OCI-LY1 (cell line): ENCODE measurements at regions not wholly inside any gene's neighbourhood (a gene's known extent, or its start where the extent isn't known, plus 50 kb on each side); places are given as distances from the start of the nearest gene placed in this dataset.
"Not testable (repeated sequence)": the region's sequence is repeated elsewhere in the genome, so short reads cannot be mapped to it uniquely, and the experiment has no call there.

Source experiments
- H2AFZ ChIP-seq: fragments of 200-600 bp; sonication (generic), shearing (Covaris generic); 2 replicates; pipeline ENCODE4 v1.6.0; 2014; ENCODE audit warnings: antibody characterized with exemption, mild to moderate bottlenecking, low read length
- H3F3A ChIP-seq: fragments of 200-600 bp; sonication (generic), shearing (Covaris generic); 2 replicates; pipeline ENCODE4 v1.6.0; 2014; ENCODE audit warnings: mild to moderate bottlenecking, antibody characterized with exemption, low read length, moderate library complexity; ENCODE audit not compliant: insufficient read depth
- H3K27ac ChIP-seq: fragments of 200-600 bp; sonication (generic); 2 replicates; pipeline ENCODE4 v1.5.1; 2014; ENCODE audit warnings: low read length, mixed run types, mild to moderate bottlenecking, low read depth; ENCODE audit not compliant: poor library complexity, severe bottlenecking
- H3K27me3 ChIP-seq: fragments of 200-600 bp; sonication (generic); 2 replicates; pipeline ENCODE4 v1.6.0; 2014; ENCODE audit warnings: antibody characterized with exemption, mild to moderate bottlenecking, low read length, moderate library complexity; ENCODE audit not compliant: insufficient read depth
- H3K36me3 ChIP-seq: fragments of 200-600 bp; sonication (generic); 2 replicates; pipeline ENCODE4 v1.6.1; 2014; ENCODE audit warnings: mild to moderate bottlenecking, antibody characterized with exemption, low read length, moderate library complexity, mixed read lengths; ENCODE audit not compliant: insufficient read depth
- H3K4me1 ChIP-seq: fragments of 200-600 bp; sonication (generic); 2 replicates; pipeline ENCODE4 v1.5.1; 2014; ENCODE audit warnings: mild to moderate bottlenecking, low read length, moderate library complexity; ENCODE audit not compliant: insufficient read depth, severe bottlenecking
- H3K4me2 ChIP-seq: fragments of 200-600 bp; sonication (generic), shearing (Covaris generic); 2 replicates; pipeline ENCODE4 v1.6.1; 2014; ENCODE audit warnings: low read length
- H3K4me3 ChIP-seq: fragments of 200-600 bp; sonication (generic); 2 replicates; pipeline ENCODE4 v1.5.1; 2014; ENCODE audit warnings: low read length, low read depth, mild to moderate bottlenecking, mixed read lengths; ENCODE audit not compliant: poor library complexity, severe bottlenecking
- H3K79me2 ChIP-seq: fragments of 200-600 bp; shearing (Covaris generic); 2 replicates; pipeline ENCODE4 v1.6.1; 2016; ENCODE audit warnings: mixed run types, low read length, mixed read lengths; ENCODE audit not compliant: insufficient read depth
- H3K9ac ChIP-seq: fragments of 200-600 bp; sonication (generic), shearing (Covaris generic); 2 replicates; pipeline ENCODE4 v1.6.1; 2014; ENCODE audit warnings: mild to moderate bottlenecking, low read length, mixed read lengths
- H3K9me2 ChIP-seq: fragments of 200-600 bp; sonication (generic), shearing (Covaris generic); 2 replicates; pipeline ENCODE4 v1.6.1; 2014; ENCODE audit warnings: low read depth, mild to moderate bottlenecking, low read length, mixed read lengths
- H3K9me3 ChIP-seq: fragments of 200-600 bp; shearing (Covaris generic); 2 replicates; pipeline ENCODE4 v1.6.1; 2014; ENCODE audit warnings: low read length, mixed read lengths
- H4K20me1 ChIP-seq: fragments of 200-600 bp; sonication (generic), shearing (Covaris generic); 2 replicates; pipeline ENCODE4 v1.6.0; 2016; ENCODE audit warnings: mild to moderate bottlenecking, low read length; ENCODE audit not compliant: insufficient read depth
- CTCF ChIP-seq: fragments of 200-600 bp; sonication (generic), shearing (Covaris generic); IDR thresholded peaks from 2 replicates; pipeline ENCODE4 v1.5.1; 2017; ENCODE audit warnings: mild to moderate bottlenecking, antibody characterized with exemption, low read length, moderate library complexity, mixed read lengths
- EZH2 ChIP-seq: fragments of 200-600 bp; sonication (generic), shearing (Covaris generic); IDR thresholded peaks from 2 replicates; pipeline ENCODE4 v1.8.0; 2017; ENCODE audit warnings: borderline replicate concordance, mixed run types, mild to moderate bottlenecking, antibody characterized with exemption, low read length, moderate library complexity, mixed read lengths

- Histone ChIP-seq H2AFZ (no peak overlapping the region), H3K27me3 (0 out of 2 replicates have a peak, but pooled peaks cover 3% of the 10 kb centered on the region), H3K9me3 (no peaks in the 10 kb centered on the region), H3K9me2 (no peaks in the 10 kb centered on the region), H3K36me3 (no peaks in the 10 kb centered on the region), H3K27ac (no peak overlapping the region), H3K4me1 (no peaks in the 10 kb centered on the region), H3K4me2 (no peak overlapping the region), H3K79me2 (no peaks in the 10 kb centered on the region), H3K9ac (no peak overlapping the region), H3K4me3 (no peak overlapping the region), H4K20me1 (no peaks in the 10 kb centered on the region), H3F3A (no peaks in the 10 kb centered on the region)
- no peak for TF ChIP-seq EZH2
- no peak for TF ChIP-seq CTCF
These were observed 210.5 kb upstream of the KIT start for GRCh38 chr4:54447304-54447703.

- H2AFZ ChIP-seq = no peak overlapping the region
- no peak overlapping the region for H3K4me2 ChIP-seq
- TF ChIP-seq CTCF (no peak), EZH2 (no peak)
- H3K9ac ChIP-seq = no peak overlapping the region
- no peaks in the 10 kb centered on the region for H3K79me2 ChIP-seq
- H3K9me3 ChIP-seq = no peaks in the 10 kb centered on the region
- 0 out of 2 replicates have a peak, but pooled peaks cover 3% of the 10 kb centered on the region for H3K27me3 ChIP-seq
- no peaks in the 10 kb centered on the region for H3F3A ChIP-seq
- H3K4me1 ChIP-seq = no peaks in the 10 kb centered on the region
- no peak overlapping the region for H3K27ac ChIP-seq
- H3K4me3 ChIP-seq = no peak overlapping the region
- H3K36me3 ChIP-seq = no peaks in the 10 kb centered on the region
- no peaks in the 10 kb centered on the region for H3K9me2 ChIP-seq
- no peaks in the 10 kb centered on the region for H4K20me1 ChIP-seq
These were observed 207.8 kb upstream of the KIT start for GRCh38 chr4:54449999-54450398.

GRCh38 chr4:54466960-54467359 is 190.8 kb upstream of the KIT start:
- not testable (repeated sequence) for H3K9me2 ChIP-seq, H3K4me3 ChIP-seq, H4K20me1 ChIP-seq, H3K79me2 ChIP-seq, H3K9me3 ChIP-seq, H3K27ac ChIP-seq, H3K27me3 ChIP-seq, H3K4me2 ChIP-seq, H3K9ac ChIP-seq, H3K36me3 ChIP-seq, H2AFZ ChIP-seq, H3F3A ChIP-seq, H3K4me1 ChIP-seq

GRCh38 chr4:54473077-54473545 is 184.6 kb upstream of the KIT start:
- Histone ChIP-seq H4K20me1 (no peaks in the 10 kb centered on the region), H3K27ac (no peak overlapping the region), H3F3A (no peaks in the 10 kb centered on the region), H3K36me3 (no peaks in the 10 kb centered on the region), H3K4me2 (no peak overlapping the region), H2AFZ (no peak overlapping the region), H3K4me1 (no peaks in the 10 kb centered on the region), H3K9me3 (no peaks in the 10 kb centered on the region), H3K9ac (no peak overlapping the region), H3K4me3 (no peak overlapping the region), H3K27me3 (no peaks in the 10 kb centered on the region), H3K79me2 (no peaks in the 10 kb centered on the region), H3K9me2 (no peaks in the 10 kb centered on the region)
- TF ChIP-seq CTCF (no peak), EZH2 (no peak)
